Activated T-cell treated with anti-CD3 and anti-CD28 coated beads, Interleukin-2, amount 50 U/mL, for 1 hour (primary cell): ENCODE measurements at regions not wholly inside any gene's neighbourhood (a gene's known extent, or its start where the extent isn't known, plus 50 kb on each side); places are given as distances from the start of the nearest gene placed in this dataset.
A peak's percentile ranks its signal among the peaks of the same experiment; 100 is the strongest.
"Not testable (repeated sequence)": the region's sequence is repeated elsewhere in the genome, so short reads cannot be mapped to it uniquely, and the experiment has no call there.

ENCODE experiments used
- DNase-seq: peaks from one replicate; pipeline ENCODE4 v3.0.0-alpha.2; 2020

DNA sequence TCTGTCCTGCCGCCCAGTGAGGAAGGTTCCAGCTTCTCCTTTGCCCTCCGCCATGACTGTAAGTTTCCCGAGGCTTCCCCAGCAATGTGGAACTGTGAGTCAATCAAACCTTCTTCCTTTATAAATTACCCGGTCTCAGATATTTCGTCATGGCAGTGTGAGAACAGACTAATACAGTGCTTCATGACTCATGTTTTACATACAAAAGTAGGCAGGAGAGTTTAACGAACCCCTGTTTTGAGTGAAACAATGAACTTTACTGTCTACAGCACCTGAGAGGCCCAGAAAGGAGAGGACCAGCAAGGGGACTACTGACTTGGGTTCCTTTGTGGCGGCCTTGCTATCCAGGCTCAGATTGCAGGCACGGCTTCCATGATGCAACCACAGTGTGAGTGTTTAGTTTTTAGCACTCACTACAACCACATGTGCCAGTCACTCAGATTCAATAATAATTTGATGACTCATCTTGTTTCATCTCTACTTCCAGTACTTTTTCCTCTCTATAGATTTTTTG is 139.1 kb upstream of the CLINT1 start:
- no peak for DNase-seq

DNA sequence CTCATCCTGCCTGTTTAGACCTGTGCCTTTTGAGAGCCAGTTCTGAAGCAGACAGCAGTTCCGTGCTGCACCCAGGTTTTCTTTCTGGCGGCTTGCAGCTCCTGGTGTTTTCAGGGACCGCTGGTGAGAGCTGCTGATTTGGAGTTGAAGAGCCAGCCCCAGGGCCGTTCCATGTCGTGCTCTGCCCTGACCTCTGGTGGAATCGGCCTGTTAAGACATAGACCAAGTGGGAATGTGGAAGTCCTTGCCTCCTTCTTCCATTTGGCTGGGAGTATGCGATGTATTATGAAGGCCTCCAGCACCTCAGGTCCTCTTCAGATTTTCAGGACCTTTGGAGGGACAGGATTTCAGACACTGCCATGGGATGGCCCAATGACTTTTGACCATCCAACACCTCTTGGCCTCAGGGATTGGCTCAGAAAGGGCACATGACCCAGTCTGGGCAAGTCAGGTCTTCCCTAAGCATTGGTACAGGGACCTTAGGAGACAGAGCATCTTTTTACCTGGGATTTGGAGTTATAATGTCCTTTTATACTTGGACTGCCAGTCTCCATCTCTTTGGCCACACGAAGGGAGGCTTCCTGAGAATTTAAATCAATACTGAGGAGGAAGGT is 136.1 kb upstream of the CLINT1 start:
- DNase-seq: peak; percentile 45

DNA sequence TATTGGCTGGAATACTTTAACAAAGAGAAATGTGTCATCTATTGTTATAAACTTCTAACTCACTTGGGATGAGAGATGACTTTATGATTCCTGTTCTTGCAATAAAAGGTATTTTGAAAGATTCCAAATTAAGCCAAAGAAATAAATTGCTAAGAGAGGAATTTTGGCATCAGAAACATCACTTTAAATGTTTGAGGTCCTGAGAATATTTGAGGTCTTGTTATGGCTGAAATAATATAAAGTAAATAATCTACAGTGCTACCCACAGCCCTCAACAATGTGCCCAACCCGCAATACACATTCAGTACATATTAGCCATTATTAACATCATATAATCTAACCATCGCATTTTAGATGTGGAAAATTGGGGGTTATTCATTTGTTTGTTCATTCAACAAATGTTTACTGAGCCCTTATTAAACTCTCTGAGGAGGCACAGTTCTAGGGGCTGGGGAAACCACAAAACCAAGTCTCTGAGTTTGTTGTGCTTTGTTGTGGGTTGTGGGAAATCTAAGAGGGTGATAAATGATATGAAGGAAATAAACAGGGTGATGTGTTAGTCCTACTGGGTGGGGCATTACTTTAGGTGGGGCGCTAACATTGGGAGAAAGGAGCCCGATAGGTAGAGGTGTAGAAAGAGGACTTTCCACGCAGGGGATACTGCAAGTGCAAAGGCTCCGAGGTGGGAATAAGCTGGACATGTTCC is 135.2 kb upstream of the CLINT1 start:
- peak; percentile 24 for DNase-seq

DNA sequence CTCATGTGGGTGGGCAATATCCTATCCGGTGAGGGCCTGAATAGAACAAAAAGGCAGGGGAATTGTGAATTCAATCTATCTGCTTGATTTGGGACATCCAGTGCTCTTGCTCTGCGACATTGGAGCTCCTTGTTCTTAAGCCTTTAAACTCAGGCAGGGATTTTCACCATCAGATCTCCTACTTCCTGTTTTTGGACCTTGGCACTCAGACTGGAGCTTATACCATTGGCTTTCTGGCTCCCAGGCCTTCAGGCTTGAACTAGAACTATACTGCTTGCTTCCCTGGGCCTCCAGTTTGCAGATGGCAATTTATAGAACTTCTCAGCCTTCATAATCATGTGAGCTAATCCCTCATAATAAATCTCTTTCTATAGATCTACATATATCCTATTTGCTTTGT is 134.3 kb upstream of the CLINT1 start:
- DNase-seq: no peak

DNA sequence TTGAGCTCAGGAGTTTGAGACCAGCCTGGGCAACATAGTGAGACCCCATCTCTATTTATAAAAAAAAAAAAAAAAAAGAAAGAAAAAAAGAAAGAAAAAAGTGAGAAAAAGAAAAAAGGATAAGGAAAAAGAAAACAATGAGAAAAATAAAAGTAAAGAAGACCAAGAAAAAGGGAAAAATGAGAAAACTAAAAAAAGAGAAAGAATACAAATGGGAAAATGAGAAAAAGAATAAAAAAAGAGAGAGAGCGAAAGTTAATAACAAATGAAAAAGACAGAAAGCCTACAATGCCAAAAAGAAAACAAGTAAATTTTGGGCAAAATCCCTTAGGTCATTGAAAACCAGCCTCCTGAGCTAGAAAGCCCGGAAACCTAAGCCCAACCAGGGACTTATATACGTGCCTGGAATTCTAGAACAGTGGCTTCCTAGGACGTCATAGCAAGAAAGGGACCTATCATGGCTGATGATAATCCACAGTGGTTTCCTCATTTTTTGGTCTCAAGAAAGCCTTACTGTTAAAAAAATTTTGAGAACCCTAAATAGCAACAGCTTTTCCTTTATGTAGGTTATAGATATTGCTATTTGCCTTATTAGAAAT is 131.7 kb upstream of the CLINT1 start:
- DNase-seq: no peak

DNA sequence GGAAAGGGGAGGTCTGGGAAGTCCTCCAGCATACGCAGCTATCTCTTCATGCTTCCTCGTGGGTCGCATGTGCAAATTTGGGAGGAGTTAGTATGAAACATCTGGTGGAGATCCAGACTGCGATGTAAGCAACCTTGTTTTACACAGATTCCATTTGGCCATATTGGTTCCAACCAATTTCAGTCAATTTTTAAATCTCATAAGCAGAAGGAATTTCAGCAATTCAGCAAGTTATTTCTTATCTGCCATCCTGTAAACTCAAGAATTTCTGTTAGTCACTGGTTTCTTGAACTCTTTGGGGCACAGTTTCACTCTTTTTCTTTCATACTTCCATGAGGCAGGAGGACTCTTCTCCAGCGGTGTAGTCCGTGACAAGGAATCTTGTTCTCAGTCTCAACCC is 130.4 kb upstream of the CLINT1 start:
- DNase-seq: no peak

DNA sequence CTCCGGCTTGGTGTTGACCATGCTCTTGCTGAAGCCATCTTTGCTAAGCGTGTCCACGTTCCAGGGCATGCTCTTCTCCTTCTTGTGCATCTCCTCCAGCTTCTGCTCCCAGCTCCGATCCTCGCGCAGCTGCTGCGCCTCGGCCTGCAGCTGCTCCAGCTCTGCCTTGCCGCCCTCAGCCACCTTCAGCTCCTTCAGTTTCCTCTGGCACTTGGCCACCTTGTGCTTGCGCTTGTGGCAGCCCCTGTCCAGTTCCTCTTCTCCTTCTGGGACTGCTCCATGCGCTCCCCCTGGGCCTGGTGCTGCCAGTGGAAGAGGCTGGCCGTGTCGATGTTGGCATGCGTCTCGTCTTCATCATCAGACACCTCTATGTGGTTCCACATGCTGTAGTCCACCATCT is 128.3 kb upstream of the CLINT1 start:
- DNase-seq: no peak

DNA sequence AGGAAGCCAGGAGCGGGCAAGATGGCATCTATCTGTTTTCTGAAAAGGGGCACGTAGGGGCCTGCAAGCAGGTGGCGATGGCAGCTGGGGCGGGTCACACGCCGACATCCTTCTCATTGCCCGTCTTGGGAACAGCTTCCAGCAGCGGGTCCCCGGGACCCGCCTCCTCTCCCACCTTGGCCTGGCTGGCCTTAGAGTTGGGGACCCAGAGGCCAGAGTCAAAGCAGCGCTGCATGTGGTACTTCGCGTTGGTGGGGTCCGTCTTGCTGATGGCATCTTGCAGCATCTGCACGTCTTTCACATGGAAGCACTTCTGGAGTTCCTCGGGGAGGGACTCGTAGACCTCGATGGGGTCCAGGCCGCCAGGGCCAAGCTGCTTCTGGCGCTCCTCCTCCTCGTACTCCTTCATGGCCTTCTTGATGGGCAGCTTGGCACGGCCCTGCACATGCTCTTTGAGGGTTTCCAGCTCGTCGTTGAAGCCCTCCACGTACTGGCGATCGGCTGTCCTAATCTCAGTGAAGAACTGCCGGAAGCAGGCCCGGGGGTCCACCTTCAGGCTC is 127.6 kb upstream of the CLINT1 start:
- no peak for DNase-seq

DNA sequence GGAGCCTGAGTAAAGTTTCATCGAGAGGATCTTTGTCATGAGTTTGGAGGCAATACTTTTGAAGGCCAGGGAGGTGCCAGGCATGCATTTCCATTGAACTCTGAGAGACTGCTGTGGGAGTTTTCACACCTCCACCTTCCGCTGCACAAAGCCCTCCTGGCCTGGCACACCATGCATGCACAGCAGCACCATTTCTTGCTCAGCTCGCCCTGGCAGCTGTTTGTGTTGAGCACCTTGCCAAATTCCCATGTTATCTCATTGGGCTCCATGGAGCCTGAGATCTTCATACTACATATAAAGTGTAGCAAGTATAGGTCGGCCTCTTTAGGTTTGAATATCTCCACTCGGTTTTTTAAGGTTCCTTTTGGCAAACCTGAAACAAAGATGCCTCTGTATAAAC is 125.7 kb upstream of the CLINT1 start:
- DNase-seq: no peak

DNA sequence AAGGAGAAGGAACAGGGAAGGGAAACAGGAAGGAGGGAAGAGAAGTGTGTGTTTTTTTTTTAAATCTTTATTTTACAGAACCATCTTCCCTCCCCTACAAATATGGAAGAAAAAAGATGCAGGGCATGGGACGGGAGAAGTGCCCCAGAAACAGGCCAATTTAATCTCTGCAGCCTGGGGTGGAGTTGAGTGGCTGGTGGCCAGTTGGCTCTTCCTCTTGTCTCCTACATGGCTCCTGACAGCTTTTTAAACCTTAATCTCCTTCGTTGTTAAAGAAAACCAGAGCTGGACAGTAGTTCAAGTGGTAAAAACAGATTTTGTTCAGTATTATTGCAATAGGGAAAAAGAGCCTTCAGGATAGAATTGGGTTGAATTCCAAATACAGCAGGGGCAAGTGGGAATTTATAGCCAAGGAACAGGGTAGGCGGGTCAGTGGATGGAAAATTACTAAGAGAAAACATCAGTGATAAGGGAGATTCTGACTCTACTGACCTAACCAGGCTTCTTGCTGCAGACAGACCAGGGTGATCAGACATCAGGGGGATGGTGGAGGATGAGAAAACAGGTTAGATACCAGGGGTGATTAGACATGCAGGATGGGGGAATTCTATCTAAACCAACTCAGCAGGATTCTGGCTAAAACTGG is 125.1 kb upstream of the CLINT1 start:
- DNase-seq: no peak

DNA sequence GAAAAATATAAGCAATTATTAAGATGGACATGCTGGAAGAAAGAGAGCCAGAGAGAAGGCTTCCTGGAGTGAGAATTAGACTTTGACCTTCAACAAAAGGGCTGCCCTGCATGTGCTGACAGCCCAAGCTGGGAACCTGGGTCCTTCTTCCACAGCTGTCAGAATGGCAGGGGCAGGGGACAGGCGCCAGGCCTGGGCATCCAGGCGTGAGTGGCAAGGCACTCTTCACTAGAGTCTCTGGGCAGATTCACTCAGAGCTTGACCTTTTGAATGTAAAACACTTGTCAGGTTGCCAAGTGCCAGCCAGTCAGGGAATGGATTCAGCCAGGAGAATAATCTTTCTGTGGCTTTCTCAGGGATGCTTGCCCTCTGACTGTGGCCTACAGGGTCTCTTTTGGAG is 119.1 kb upstream of the CLINT1 start:
- no peak for DNase-seq

DNA sequence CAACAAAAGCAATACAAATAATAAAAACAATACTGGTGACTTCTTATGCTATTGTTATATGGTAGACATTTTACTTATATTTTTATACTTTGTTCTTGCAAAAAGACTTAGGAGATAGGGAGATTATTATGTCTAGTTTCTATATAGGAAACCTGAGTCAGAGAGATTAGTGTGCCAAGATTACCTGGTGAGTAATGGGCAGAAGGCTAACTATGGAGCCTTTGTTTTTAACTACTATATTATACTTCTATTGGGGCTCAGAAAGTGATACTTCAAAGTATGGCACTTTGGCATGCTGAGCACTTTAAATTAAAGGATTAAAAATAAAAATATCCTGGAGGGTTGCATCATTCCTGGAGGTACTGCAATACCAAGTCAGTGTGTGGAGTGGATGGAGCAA is 117.5 kb upstream of the CLINT1 start:
- no peak for DNase-seq

DNA sequence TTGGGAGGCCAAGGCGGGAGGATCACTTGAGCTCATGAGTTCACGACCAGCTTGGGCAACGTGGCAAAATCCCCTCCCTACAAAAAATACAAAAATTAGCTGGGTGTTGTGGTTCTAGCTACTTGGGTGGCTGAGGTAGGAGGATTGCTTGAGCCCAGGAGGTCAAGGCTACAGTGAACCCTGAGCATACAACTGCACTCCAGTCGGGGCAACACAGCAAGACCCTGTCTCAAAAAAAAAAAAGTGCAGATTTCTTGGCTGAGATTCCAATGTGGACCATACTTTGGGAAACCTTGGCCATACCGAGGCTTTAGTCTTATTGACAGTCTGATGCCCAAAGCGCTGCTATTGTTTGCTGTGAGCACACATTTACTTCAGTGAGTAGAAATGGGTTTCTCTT is 113.6 kb upstream of the CLINT1 start:
- no peak for DNase-seq

DNA sequence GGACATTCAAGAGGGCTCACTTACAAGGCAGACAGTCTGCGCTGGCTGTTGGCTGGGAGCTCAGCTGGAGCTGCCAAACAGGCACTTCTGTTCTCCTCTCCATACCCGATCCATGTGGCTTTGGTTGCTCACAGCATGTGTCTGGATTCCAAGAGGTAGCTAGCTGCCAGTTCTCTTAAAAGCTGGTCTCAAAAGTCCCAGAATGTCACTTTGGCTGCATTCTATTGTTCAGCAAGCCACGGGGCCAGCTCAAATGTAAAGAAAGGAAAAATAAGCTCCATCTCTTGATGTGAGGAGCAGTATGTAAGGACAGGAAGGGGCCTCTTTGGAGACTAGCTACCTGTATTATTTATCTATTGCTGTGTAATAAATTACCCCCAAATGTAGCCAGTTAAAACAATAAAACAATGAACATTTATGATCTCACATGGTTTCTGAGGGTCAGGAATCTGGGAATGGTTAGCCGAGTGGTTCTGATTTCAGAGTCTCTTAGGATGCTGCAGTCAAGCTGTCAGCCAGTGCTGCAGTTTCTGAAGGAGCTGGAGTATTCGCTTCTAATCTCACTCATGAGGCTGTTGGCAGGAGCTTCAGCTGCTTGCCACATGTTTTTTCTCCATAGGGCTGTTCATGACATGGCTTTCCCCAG is 112.7 kb upstream of the CLINT1 start:
- no peak for DNase-seq

DNA sequence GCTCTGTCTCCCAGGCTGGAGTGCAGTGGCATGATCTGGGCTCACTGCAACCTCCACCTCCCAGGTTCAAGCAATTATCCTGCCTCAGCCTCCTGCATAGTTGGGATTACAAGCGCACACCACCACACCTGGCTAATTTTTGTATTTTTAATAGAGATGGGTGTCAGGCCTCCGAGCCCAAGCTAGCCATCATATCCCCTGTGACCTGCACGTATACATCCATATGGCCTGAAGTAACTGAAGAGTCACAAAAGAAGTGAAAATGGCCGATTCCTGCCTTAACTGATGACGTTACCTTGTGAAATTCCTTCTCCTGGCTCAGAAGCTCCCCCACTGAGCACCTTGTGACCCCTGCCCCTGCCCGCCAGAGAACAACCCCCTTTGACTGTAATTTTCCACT is 109.6 kb upstream of the CLINT1 start:
- DNase-seq: not testable (repeated sequence)

DNA sequence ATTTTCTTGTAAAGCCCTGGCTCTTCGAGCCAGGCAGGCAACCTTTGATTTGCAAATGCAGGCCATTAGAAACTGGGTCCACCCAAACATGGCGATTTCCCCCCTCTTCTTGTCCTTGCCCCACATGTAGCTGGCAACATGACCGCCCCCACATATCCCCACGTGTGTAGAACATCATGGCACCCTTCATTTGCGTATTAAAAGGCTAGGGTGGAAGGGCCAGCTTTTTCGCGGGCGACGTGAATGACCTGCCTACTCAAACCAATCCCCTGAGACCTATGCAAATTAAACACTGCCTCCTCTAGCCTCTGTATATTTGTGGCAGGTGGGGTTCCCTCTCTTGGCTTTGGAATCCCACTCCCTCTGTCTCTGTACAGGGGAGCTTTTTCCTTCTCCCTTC is 107.0 kb upstream of the CLINT1 start:
- no peak for DNase-seq

DNA sequence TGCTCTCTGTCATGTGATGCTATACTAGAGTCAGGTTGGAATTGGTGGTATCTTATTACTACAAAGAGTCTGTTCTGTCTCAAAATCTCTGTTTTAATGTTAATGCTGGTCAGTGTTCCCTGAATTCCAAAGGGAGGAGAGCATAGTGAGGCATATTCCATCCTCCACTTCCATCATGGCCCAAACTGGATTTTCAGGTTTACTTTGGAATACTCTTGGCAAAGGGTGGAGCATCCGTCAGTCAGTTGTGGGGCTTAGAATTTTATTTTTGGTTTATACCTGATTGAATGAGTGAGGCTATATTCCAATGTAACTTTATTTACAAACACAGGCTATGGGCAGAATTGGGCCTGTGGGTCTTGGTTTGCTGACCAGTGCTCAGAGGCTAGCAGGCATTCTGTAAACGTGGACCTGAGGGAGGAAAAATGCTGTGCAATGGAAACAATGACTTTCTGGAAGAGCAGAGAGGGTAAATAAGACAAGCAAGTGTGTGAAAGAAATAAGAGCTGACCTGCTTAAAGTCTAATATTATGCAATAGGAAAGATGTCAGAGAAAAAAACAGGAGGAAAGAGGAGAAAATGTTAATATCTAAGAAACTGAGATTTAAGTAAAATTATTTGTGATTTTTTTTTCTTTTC is 106.2 kb upstream of the CLINT1 start:
- DNase-seq: no peak

DNA sequence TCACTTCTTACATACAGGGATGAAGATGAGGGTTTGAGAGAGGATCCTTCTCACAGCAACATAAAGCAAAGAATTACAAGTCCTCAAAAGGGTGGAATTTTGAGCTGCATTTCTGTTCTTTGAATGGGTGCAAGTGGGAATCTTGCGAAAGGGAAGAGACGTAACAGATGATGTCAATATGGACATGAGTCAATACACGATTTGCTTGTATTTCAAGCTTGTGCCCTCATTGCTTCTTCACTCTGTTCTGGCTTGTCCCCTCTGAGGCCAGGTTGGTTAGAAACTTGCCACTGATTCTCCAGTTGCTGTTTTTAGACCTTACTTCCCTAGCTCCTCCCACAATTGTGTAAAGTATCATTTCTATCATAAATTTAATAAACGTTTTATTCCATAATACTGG is 104.8 kb upstream of the CLINT1 start:
- DNase-seq: no peak

DNA sequence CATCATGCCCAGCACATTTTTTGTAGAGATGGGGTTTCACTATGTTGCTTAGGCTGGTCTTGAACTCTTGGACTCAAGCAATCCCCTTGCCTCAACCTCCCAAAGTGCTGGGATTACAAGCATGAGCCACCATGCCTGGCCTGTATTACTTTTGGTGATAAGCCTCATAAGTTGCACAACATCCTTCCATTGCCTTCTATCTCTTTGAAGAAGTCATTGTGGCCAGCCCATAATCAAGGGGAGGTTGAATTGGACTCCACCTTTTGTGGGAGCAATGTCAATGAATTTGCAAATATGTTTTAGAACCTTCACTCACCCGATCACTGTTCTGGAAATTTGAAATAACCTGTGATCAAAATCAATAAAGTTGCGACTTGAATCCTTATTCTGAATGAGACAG is 104.3 kb upstream of the CLINT1 start:
- DNase-seq: no peak

DNA sequence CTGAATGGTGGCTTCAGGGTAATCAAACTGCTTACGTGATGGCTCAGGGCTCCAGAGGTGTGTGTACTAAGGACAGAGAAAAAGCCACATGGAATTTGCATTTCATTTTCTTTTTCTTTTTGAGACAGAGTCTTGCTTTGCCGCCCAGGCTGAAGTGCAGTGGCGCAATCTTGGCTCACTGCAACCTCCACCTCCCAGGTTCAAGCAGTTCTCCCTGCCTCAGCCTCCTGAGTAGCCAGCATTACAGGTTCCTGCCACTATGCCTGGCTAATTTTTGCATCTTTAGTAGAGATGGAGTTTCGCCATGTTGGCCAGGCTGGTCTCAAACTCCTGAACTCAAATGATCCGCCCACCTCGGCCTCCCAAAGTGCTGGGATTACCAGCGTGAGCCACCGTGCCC is 103.7 kb upstream of the CLINT1 start:
- not testable (repeated sequence) for DNase-seq

DNA sequence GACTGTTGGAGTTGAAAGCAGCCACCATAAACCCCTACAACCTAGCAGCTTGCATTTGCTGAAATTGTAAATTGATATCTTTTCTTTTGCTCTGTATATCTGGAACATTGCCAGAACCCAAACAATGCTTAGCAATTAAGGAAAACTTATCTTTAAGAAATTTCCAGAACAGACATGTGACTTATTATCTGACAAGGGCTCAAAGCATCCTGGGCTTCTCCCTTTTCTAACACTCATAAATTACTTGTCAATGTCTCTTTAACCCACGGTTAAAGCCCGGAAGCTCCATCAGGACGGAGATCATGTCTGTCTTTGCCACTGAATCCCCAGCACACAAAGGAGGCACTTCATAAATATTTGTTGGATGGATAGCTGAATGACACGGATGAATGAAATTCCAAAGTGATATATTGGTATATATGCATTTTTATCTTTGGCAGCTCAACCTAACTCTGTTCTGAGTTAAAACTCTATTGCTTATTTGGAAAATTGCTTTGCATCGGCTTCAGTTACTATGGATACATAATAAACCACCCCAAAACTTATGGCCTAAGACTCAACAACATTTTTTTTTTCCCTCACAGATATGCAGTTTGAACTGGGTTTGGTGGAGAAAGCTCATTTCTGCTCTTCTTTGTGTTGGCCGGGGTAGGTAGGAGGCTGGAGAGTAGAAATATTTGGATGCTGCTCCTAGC is 103.1 kb upstream of the CLINT1 start:
- DNase-seq: no peak

DNA sequence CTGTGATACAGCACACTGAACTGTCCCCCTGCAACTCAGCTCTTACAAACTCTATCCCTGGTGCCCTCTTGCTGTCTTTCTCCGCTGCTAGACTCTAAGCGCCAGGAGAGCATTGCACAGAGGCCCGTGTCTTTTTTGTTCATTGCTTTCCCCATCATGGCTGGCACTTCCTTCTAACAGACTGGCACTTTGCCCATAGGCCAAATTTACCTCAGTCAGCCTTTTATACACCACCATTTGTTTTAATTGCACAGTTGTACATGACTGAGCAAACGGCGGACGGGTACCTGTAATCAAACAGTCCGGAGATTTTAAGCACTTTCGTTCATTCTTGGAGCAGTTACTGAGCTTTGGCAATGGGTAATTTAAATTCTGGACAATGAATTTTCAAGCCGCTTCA is 102.2 kb upstream of the CLINT1 start:
- no peak for DNase-seq
